ENCODE measurements at regions not wholly inside any gene's neighbourhood (a gene's known extent, or its start where the extent isn't known, plus 50 kb on each side); places are given as distances from the start of the nearest gene placed in this dataset.

DNA sequence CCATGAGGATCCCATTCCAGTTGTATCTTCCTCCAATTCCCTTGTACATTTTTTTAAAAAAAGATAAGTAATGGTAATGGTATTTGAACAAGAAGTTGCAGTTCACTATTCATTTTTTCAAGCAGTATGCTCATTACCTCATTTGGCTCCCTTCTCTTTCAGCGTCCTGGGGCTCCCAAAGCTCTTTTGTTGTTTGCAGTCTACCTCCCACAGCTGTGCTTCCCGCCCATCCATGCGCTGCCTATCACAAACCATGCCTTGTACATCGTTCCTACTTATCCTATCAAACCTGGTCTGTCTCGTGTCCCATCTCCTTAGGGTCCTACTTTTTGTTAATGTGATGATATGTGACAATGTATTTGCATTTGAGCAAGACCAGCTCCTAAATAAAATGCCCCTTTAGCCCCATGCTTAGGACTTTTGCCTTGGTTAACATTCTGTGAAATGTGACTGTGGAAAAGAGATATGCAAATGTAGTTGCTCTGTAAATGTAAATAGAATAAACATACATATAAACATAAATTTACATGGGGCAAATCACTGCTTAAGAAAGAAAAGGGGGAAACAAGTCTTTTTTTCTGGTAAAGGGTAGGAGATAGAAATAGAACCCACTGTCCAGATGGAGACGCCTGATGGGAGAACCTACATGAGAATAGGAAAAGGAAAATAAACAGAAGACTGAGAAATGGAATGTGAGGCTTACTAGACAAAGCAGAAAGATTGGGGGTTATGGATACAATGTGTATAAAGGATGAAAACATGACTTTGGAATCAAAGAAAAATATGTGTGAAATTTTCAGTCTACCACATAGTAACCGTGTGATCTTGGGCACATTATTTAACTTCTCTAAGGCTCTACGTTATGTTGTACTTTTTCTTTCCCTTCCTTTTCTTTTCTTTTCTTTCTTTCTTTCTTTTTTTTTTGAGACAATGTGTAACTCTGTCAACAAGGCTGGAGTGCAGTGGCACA is 59.8 kb upstream of the PLXNA2 start:
- Histone ChIP-seq H3K4me1 (ENCODE audit: low read length) (no peaks in the 10 kb centered on the region), H2AFZ (ENCODE audit: low read length) (no peak overlapping the region), H3K79me2 (ENCODE audit: low read length) (no peaks in the 10 kb centered on the region), H3K4me2 (ENCODE audit: low read depth, low read length) (no peak overlapping the region), H3K9ac (ENCODE audit: low read length) (no peak overlapping the region), H3K36me3 (replicated peaks; ENCODE audit: insufficient read depth, low read length) (no peaks in the 10 kb centered on the region), H3K9me2 (replicated peaks; ENCODE audit: insufficient read depth, low read length) (no peaks in the 10 kb centered on the region), H4K20me1 (ENCODE audit: insufficient read depth, low read length) (no peaks in the 10 kb centered on the region), H3K27ac (ENCODE audit: low read length) (no peak overlapping the region), H3F3A (ENCODE audit: insufficient read depth, low read length) (no peaks in the 10 kb centered on the region), H3K4me3 (ENCODE audit: low read length) (no peak overlapping the region), H3K9me3 (replicated peaks; ENCODE audit: insufficient read depth, low read length) (no peaks in the 10 kb centered on the region), H3K27me3 (replicated peaks; ENCODE audit: insufficient read depth, low read length) (no peaks in the 10 kb centered on the region)
- DNase-seq = no peak
- TF ChIP-seq EZH2phosphoT487 (IDR thresholded peaks at IDR 0.05; ENCODE audit: low read length) (no peak), EZH2 (optimal IDR thresholded peaks at IDR 0.05; ENCODE audit: low read depth, low read length) (no peak)
- TF ChIP-seq, protein P1, sequence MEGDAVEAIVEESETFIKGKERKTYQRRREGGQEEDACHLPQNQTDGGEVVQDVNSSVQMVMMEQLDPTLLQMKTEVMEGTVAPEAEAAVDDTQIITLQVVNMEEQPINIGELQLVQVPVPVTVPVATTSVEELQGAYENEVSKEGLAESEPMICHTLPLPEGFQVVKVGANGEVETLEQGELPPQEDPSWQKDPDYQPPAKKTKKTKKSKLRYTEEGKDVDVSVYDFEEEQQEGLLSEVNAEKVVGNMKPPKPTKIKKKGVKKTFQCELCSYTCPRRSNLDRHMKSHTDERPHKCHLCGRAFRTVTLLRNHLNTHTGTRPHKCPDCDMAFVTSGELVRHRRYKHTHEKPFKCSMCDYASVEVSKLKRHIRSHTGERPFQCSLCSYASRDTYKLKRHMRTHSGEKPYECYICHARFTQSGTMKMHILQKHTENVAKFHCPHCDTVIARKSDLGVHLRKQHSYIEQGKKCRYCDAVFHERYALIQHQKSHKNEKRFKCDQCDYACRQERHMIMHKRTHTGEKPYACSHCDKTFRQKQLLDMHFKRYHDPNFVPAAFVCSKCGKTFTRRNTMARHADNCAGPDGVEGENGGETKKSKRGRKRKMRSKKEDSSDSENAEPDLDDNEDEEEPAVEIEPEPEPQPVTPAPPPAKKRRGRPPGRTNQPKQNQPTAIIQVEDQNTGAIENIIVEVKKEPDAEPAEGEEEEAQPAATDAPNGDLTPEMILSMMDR (IDR thresholded peaks at IDR 0.05; ENCODE audit: low read length) = no peak

DNA sequence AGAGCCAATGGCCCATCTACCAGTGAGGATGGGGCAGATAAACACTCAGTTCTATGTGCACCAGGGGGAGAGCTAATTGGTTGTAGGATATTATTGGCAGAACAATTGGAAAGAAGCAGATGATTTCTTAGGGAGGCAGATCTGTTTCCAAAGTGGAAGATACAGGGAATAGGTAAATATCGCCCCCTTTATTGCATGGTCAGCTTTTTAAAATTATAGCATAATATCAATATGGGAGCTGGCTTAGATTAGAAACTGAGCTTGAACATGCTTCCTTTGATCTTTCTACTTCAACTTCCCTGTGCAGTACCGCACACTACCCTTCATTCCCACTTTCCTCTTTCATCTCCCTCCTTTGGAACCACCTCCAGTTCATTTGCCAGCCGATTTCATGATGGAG is 64.0 kb upstream of the PLXNA2 start:
- no peaks in the 10 kb centered on the region for H3K36me3 ChIP-seq (replicated peaks; ENCODE audit: insufficient read depth, low read length)
- no peaks in the 10 kb centered on the region for H4K20me1 ChIP-seq (ENCODE audit: insufficient read depth, low read length)
- H3K9me3 ChIP-seq (replicated peaks; ENCODE audit: insufficient read depth, low read length) = no peaks in the 10 kb centered on the region
- H3K27me3 ChIP-seq (replicated peaks; ENCODE audit: insufficient read depth, low read length) = no peaks in the 10 kb centered on the region
- H2AFZ ChIP-seq (ENCODE audit: low read length) = no peak overlapping the region
- no peaks in the 10 kb centered on the region for H3K79me2 ChIP-seq (ENCODE audit: low read length)
- no peak for TF ChIP-seq EZH2 (optimal IDR thresholded peaks at IDR 0.05; ENCODE audit: low read depth, low read length)
- TF ChIP-seq, protein P1 (IDR thresholded peaks at IDR 0.05; ENCODE audit: low read length) = no peak
- no peak for TF ChIP-seq EZH2phosphoT487 (IDR thresholded peaks at IDR 0.05; ENCODE audit: low read length)
- no peaks in the 10 kb centered on the region for H3F3A ChIP-seq (ENCODE audit: insufficient read depth, low read length)
- H3K4me1 ChIP-seq (ENCODE audit: low read length) = no peaks in the 10 kb centered on the region
- H3K4me3 ChIP-seq (ENCODE audit: low read length) = no peak overlapping the region
- DNase-seq = no peak
- H3K9ac ChIP-seq (ENCODE audit: low read length) = no peak overlapping the region
- H3K4me2 ChIP-seq (ENCODE audit: low read depth, low read length) = no peak overlapping the region
- H3K27ac ChIP-seq (ENCODE audit: low read length) = no peak overlapping the region
- no peaks in the 10 kb centered on the region for H3K9me2 ChIP-seq (replicated peaks; ENCODE audit: insufficient read depth, low read length)

DNA sequence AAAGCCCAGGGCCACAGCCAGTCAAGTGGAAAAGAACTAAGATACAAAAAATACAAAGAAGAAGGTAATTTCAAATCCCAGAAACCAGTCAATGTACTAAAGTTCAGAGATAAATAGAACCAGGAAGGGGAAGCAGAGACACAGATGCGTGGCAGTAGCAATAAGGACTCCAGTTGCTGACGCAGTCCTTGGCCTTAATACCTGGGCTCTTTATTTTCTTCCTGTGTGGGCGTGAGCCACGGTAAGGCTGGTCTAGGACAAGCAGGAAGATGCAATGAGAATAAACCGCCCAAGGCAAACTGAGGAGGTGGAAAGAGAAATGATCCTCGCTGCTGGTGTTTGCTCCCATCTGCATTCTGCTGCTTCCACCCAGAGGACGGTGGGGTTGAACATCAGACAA is 65.6 kb upstream of the PLXNA2 start:
- Histone ChIP-seq H3K79me2 (ENCODE audit: low read length) (no peaks in the 10 kb centered on the region), H3K27ac (ENCODE audit: low read length) (no peak overlapping the region), H3K9me3 (replicated peaks; ENCODE audit: insufficient read depth, low read length) (no peaks in the 10 kb centered on the region), H4K20me1 (ENCODE audit: insufficient read depth, low read length) (no peaks in the 10 kb centered on the region), H2AFZ (ENCODE audit: low read length) (no peak overlapping the region), H3K4me3 (ENCODE audit: low read length) (no peak overlapping the region), H3K4me2 (ENCODE audit: low read depth, low read length) (no peak overlapping the region), H3F3A (ENCODE audit: insufficient read depth, low read length) (no peaks in the 10 kb centered on the region), H3K27me3 (replicated peaks; ENCODE audit: insufficient read depth, low read length) (no peaks in the 10 kb centered on the region), H3K36me3 (replicated peaks; ENCODE audit: insufficient read depth, low read length) (no peaks in the 10 kb centered on the region), H3K9me2 (replicated peaks; ENCODE audit: insufficient read depth, low read length) (no peaks in the 10 kb centered on the region), H3K9ac (ENCODE audit: low read length) (no peak overlapping the region), H3K4me1 (ENCODE audit: low read length) (no peaks in the 10 kb centered on the region)
- TF ChIP-seq EZH2phosphoT487 (IDR thresholded peaks at IDR 0.05; ENCODE audit: low read length) (no peak), EZH2 (optimal IDR thresholded peaks at IDR 0.05; ENCODE audit: low read depth, low read length) (no peak)
- TF ChIP-seq, protein P1 (IDR thresholded peaks at IDR 0.05; ENCODE audit: low read length) = no peak
- no peak for DNase-seq

Measured in MM.1S (cell line).